SJCRH30 (cell line): ENCODE measurements at regions not wholly inside any gene's neighbourhood (a gene's known extent, or its start where the extent isn't known, plus 50 kb on each side); places are given as distances from the start of the nearest gene placed in this dataset.

Source experiments
- DNase-seq, 2 experiments: peaks; one replicate each; pipeline ENCODE4 v3.0.0-alpha.2; 2015 to 2020
- H3K27ac ChIP-seq: fragments of 250-450 bp; sonication (Bioruptor Pico); 2 replicates; pipeline ENCODE4 v1.5.1; 2020; ENCODE audit warnings: mild to moderate bottlenecking, moderate library complexity
- H3K27me3 ChIP-seq: fragments of 250-450 bp; sonication (Bioruptor Pico); 2 replicates; pipeline ENCODE4 v1.5.1; 2020; ENCODE audit warnings: mild to moderate bottlenecking, moderate library complexity
- H3K36me3 ChIP-seq: fragments of 250-450 bp; sonication (Bioruptor Pico); 2 replicates; pipeline ENCODE4 v1.5.1; 2020; ENCODE audit warnings: mild to moderate bottlenecking, moderate library complexity
- H3K4me1 ChIP-seq: fragments of 250-450 bp; sonication (Bioruptor Pico); 2 replicates; pipeline ENCODE4 v1.5.1; 2020; ENCODE audit warnings: mild to moderate bottlenecking, moderate library complexity
- H3K4me3 ChIP-seq: fragments of 250-450 bp; sonication (Bioruptor Pico); 2 replicates; pipeline ENCODE4 v1.5.1; 2020; ENCODE audit warnings: mild to moderate bottlenecking, moderate library complexity
- H3K9me3 ChIP-seq: fragments of 250-450 bp; sonication (Bioruptor Pico); replicated peaks from 2 replicates; pipeline ENCODE4 v1.5.1; 2020; ENCODE audit warnings: mild to moderate bottlenecking, moderate library complexity

- Histone ChIP-seq H3K27me3 (no peaks in the 10 kb centered on the region), H3K9me3 (no peaks in the 10 kb centered on the region), H3K4me1 (peaks cover 6% of the 10 kb centered on the region), H3K27ac (no peak overlapping the region), H3K36me3 (no peaks in the 10 kb centered on the region), H3K4me3 (no peak overlapping the region)
- DNase-seq: no peak
Measured at GRCh38 chr6:2557181-2557720, 193.5 kb downstream of the MYLK4 start.

GRCh38 chr6:2556761-2557160 is 194.0 kb downstream of the MYLK4 start:
- Histone ChIP-seq H3K36me3 (no peaks in the 10 kb centered on the region), H3K9me3 (no peaks in the 10 kb centered on the region), H3K27ac (no peak overlapping the region), H3K4me1 (peaks cover 2% of the 10 kb centered on the region; the same call in 1 of the 2 replicates), H3K27me3 (no peaks in the 10 kb centered on the region), H3K4me3 (no peak overlapping the region)
- no peak for DNase-seq

- H3K9me3 ChIP-seq: no peaks in the 10 kb centered on the region
- peaks cover 2% of the 10 kb centered on the region; the same call in 1 of the 2 replicates for H3K4me1 ChIP-seq
- no peak overlapping the region for H3K4me3 ChIP-seq
- no peak for DNase-seq
- no peaks in the 10 kb centered on the region for H3K27me3 ChIP-seq
- no peaks in the 10 kb centered on the region for H3K36me3 ChIP-seq
- no peak overlapping the region for H3K27ac ChIP-seq
Measured at GRCh38 chr6:2554651-2555260, 196.0 kb downstream of the MYLK4 start.

DNA sequence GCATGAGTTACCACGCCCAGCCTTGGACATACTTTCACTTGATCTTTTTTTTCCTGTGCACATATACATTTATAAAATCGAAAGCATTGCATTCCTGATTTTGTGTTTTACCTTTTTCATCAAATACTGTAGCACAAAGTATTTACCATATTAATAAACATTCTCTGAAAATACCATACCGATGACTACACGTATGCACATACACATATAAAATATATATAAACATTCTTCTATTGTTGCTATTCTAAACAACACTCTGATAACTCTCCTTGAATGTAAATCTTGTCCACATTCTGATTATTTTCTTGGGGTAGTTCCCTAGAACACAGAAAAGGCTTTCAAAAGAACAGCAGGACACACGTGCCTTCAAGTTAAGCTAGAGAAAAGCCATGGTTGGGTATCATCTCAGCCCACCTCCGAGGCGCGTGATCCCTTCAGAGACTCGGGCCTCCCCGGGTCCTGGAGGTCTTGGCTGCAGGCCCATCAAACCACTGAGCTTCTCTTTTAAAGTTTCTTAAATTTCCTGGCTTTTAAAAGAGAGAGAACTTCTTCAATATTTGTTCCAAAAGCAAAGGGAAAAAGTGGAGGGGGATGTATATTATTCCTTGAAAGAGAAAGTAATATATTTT is 198.1 kb downstream of the MYLK4 start:
- Histone ChIP-seq H3K9me3 (no peaks in the 10 kb centered on the region), H3K36me3 (no peaks in the 10 kb centered on the region), H3K27ac (no peak overlapping the region), H3K4me1 (no peaks in the 10 kb centered on the region), H3K4me3 (no peak overlapping the region), H3K27me3 (no peaks in the 10 kb centered on the region)
- peak in 1 of 2 experiments; percentile 5 for DNase-seq

DNA sequence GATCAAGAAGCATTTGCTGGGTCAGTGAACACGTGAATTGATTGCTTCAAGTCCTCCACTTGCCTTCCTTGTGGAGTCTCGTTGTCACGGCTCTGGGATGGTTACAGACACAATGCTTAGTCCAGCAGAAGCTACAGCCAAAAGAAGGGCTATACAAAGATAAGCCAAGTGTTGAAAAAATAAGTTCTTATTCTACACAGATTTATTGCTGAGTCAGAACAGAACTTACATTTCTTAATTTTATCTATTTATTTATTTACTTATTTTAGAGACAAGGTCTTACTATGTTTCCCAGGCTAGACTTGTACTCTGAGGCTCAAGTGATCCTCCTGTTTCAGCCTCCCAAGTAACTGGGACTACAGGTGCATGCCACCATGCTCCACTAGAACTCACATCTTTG is 199.0 kb downstream of the MYLK4 start:
- Histone ChIP-seq H3K27me3 (no peaks in the 10 kb centered on the region), H3K36me3 (no peaks in the 10 kb centered on the region), H3K9me3 (no peaks in the 10 kb centered on the region), H3K4me3 (no peak overlapping the region), H3K4me1 (no peaks in the 10 kb centered on the region), H3K27ac (no peak overlapping the region)
- DNase-seq: no peak

DNA sequence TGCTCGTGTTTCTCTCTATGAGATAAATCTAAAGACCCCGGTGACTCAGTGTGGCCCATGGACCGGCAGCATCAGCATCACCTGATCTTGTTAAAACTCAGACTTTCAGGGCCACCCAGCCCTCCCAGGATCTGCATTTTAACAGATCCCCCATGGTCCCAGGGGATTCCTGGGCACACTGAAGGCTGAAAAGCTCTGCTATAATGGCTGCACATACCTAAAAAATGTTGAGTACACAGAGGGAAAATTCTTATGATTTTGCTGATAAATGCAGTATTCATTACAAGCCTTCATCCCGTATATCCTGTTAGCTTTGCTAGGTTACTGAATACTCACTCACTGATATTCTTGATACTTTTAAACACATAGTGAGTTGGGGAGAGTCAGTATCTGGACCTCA is 200.5 kb downstream of the MYLK4 start:
- no peaks in the 10 kb centered on the region for H3K36me3 ChIP-seq
- no peaks in the 10 kb centered on the region for H3K27me3 ChIP-seq
- no peaks in the 10 kb centered on the region for H3K4me1 ChIP-seq
- H3K9me3 ChIP-seq: no peaks in the 10 kb centered on the region
- H3K4me3 ChIP-seq: no peak overlapping the region
- DNase-seq: no peak
- H3K27ac ChIP-seq: no peak overlapping the region

- Histone ChIP-seq H3K36me3 (no peaks in the 10 kb centered on the region), H3K4me3 (no peak overlapping the region), H3K4me1 (no peaks in the 10 kb centered on the region), H3K27ac (no peak overlapping the region), H3K27me3 (no peaks in the 10 kb centered on the region), H3K9me3 (no peaks in the 10 kb centered on the region)
- DNase-seq: no peak
Measured at GRCh38 chr6:2549834-2550233, 200.9 kb downstream of the MYLK4 start.

DNA sequence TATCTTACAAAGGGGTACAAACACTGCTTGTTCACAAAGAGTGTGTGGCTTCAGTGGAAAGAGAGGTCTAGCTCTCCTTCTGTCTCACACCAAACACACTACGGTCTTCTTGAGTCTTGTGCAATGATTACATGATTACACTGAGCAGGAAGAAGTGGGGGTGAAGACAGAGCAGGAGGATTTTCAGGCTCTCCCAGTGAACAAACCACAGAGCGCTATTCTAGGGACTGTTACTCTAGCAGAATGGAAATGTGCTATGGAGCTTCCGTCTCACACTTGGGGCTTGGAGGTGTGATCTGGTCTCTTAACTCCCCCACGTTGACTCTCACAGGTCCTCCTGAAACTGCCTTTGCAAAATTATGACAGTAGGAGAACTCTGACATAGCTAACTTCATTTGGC is 203.4 kb downstream of the MYLK4 start:
- Histone ChIP-seq H3K36me3 (no peaks in the 10 kb centered on the region), H3K9me3 (no peaks in the 10 kb centered on the region), H3K27ac (no peak overlapping the region), H3K27me3 (no peaks in the 10 kb centered on the region), H3K4me3 (no peak overlapping the region), H3K4me1 (peaks cover 10% of the 10 kb centered on the region)
- no peak for DNase-seq

GRCh38 chr6:2546901-2547300 is 203.8 kb downstream of the MYLK4 start:
- Histone ChIP-seq H3K4me1 (peaks cover 10% of the 10 kb centered on the region), H3K27ac (no peak overlapping the region), H3K27me3 (no peaks in the 10 kb centered on the region), H3K9me3 (no peaks in the 10 kb centered on the region), H3K4me3 (no peak overlapping the region), H3K36me3 (no peaks in the 10 kb centered on the region)
- no peak for DNase-seq

GRCh38 chr6:2545383-2546038 is 205.2 kb downstream of the MYLK4 start:
- Histone ChIP-seq H3K36me3 (no peaks in the 10 kb centered on the region), H3K4me3 (no peak overlapping the region), H3K9me3 (no peaks in the 10 kb centered on the region), H3K4me1 (peaks cover 10% of the 10 kb centered on the region), H3K27ac (no peak overlapping the region), H3K27me3 (no peaks in the 10 kb centered on the region)
- no peak for DNase-seq

DNA sequence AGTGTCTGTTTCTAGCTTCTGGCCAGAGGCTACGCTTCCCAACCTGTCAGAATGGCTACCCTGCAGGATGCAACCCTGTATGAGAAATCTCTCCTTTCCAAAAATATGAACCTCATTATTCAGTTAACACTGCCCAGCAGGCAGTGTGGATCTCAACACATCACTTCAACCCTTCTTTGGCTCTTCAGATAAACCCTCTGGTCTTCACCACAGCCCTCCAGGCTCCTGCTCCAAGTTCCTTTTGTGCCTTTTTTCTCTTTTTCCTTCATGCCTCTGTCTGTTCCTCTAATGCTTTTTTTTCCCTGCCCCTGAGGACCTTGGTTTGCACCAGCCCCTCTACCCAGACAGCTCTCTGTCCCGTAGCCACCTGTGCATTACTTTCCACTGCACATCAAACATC is 207.4 kb downstream of the MYLK4 start:
- Histone ChIP-seq H3K36me3 (no peaks in the 10 kb centered on the region), H3K4me1 (peaks cover 10% of the 10 kb centered on the region), H3K9me3 (no peaks in the 10 kb centered on the region), H3K4me3 (no peak overlapping the region), H3K27me3 (no peaks in the 10 kb centered on the region), H3K27ac (no peak overlapping the region)
- no peak for DNase-seq

DNA sequence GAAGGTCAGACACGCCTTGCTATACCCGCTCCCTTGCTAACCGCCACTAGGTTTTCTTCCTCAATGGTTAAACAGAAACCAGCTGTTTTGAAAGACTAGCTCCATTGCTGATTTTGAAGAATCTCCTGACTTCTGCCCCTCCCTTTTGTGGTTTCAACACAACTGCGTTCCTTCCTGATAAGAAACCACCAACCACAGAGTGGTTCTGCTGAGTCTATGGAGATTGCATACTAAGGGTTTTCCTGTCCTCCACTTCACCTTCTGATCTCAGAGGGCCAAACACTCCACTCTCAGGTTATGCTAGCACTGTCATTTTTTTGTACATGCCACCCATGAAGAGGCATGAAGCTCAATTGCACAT is 207.9 kb downstream of the MYLK4 start:
- peak; percentile 39 to 62 for DNase-seq
- Histone ChIP-seq H3K9me3 (no peaks in the 10 kb centered on the region), H3K4me3 (no peak overlapping the region), H3K36me3 (no peaks in the 10 kb centered on the region), H3K4me1 (peaks cover 10% of the 10 kb centered on the region), H3K27me3 (no peaks in the 10 kb centered on the region), H3K27ac (no peak overlapping the region)

- H3K9me3 ChIP-seq: no peaks in the 10 kb centered on the region
- no peaks in the 10 kb centered on the region for H3K36me3 ChIP-seq
- no peaks in the 10 kb centered on the region for H3K27me3 ChIP-seq
- H3K4me1 ChIP-seq: peaks cover 10% of the 10 kb centered on the region
- H3K4me3 ChIP-seq: no peak overlapping the region
- H3K27ac ChIP-seq: no peak overlapping the region
- no peak for DNase-seq
Measured at GRCh38 chr6:2542101-2542857, 208.4 kb downstream of the MYLK4 start.

DNA sequence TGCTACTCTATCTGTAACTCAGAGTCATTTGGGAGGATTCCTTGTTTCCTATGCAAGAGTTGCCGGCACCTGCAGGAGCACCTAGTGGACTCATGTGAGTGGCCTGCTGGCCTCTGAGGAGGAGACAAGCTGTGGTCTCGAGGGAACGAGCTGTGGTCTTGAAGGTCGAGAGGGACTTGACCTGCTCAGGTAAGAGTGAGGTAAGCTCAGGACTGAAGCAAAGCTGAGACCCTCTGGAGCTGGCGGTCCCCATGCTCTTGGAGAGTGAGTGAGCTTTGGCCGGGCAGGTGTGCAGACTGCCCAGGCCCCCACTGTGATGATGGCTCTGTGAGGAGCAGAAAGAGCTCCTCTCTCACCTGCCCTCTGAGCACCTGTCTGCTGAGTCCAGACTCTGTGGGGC is 214.3 kb downstream of the MYLK4 start:
- Histone ChIP-seq H3K4me3 (no peak overlapping the region), H3K27ac (no peak overlapping the region), H3K27me3 (no peaks in the 10 kb centered on the region)

DNA sequence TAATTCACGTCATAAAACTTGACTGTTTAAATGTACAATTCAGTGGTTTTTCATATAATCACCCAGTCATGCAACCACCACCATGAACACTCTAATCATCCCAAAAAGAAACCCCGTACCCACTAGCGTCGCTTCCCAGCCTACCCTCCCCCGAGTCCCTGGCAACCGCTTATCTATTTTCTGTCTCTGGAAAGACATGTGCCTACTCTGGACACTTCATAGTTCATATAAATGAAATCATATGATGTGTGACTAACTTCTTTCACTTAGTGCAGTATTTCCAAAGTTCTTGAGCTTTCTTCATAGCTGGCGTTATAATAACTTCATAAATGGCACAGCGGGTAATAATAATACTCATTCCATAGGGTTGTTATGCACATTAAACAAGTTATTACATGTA is 215.2 kb downstream of the MYLK4 start:
- Histone ChIP-seq H3K27ac (no peak overlapping the region), H3K9me3 (no peaks in the 10 kb centered on the region), H3K4me3 (no peak overlapping the region), H3K36me3 (no peaks in the 10 kb centered on the region), H3K4me1 (no peaks in the 10 kb centered on the region), H3K27me3 (no peaks in the 10 kb centered on the region)
- DNase-seq: no peak

More for the DNA sequence above, 214.3 kb downstream of the MYLK4 start:
- Histone ChIP-seq H3K9me3 (no peaks in the 10 kb centered on the region), H3K4me1 (no peaks in the 10 kb centered on the region), H3K36me3 (no peaks in the 10 kb centered on the region)
- DNase-seq: no peak
